ENCODE measurements at regions not wholly inside any gene's neighbourhood (a gene's known extent, or its start where the extent isn't known, plus 50 kb on each side); places are given as distances from the start of the nearest gene placed in this dataset.

- TF ChIP-seq CTCF (conservative IDR thresholded peaks at IDR 0.05) = no peak
- TF ChIP-seq EZH2 (IDR thresholded peaks at IDR 0.05; ENCODE audit: low read depth) = no peak
- Histone ChIP-seq H2AFZ (no peak overlapping the region), H3K9me3 (ENCODE audit: insufficient read depth, low read depth) (no peaks in the 10 kb centered on the region), H3K4me2 (no peak overlapping the region), H4K20me1 (ENCODE audit: insufficient read depth) (no peaks in the 10 kb centered on the region), H3K4me1 (replicated peaks; ENCODE audit: insufficient read depth) (no peaks in the 10 kb centered on the region), H3K36me3 (ENCODE audit: low read depth) (no peaks in the 10 kb centered on the region), H3K9me2 (ENCODE audit: insufficient read depth) (no peaks in the 10 kb centered on the region), H3K79me2 (ENCODE audit: low read depth) (no peaks in the 10 kb centered on the region), H3K4me3 (no peak overlapping the region), H3K27ac (no peak overlapping the region), H3K27me3 (ENCODE audit: insufficient read depth, low read depth) (no peaks in the 10 kb centered on the region), H3F3A (ENCODE audit: insufficient read depth, low read depth) (no peaks in the 10 kb centered on the region)
- no TSS peak for BruUV-seq (replicated peaks)
- ChIA-PET POLR2A (ENCODE audit: unreplicated experiment) (no interaction called here), CTCF (no interaction called here)
- DNase-seq = no peak
- intact Hi-C loops (cut with micrococcal nuclease; ENCODE audit: unreplicated experiment) = no loop called here
These were observed 51.6 kb downstream of the SPANXA2 start for GRCh38 chrX:141641138-141641537.

GRCh38 chrX:141642979-141643378, 53.5 kb downstream of the SPANXA2 start:
- DNase-seq = no peak
- intact Hi-C loops (cut with micrococcal nuclease; ENCODE audit: unreplicated experiment) = no loop called here
- no peak overlapping the region for H3K27ac ChIP-seq
- H3K36me3 ChIP-seq (ENCODE audit: low read depth) = no peaks in the 10 kb centered on the region
- H4K20me1 ChIP-seq (ENCODE audit: insufficient read depth) = no peaks in the 10 kb centered on the region
- H3K27me3 ChIP-seq (ENCODE audit: insufficient read depth, low read depth) = no peaks in the 10 kb centered on the region
- no peak overlapping the region for H2AFZ ChIP-seq
- H3K9me2 ChIP-seq (ENCODE audit: insufficient read depth) = no peaks in the 10 kb centered on the region
- H3F3A ChIP-seq (ENCODE audit: insufficient read depth, low read depth) = no peaks in the 10 kb centered on the region
- POLR2A ChIA-PET (ENCODE audit: unreplicated experiment) = no interaction called here
- H3K4me2 ChIP-seq = no peak overlapping the region
- H3K9me3 ChIP-seq (ENCODE audit: insufficient read depth, low read depth) = no peaks in the 10 kb centered on the region
- TF ChIP-seq EZH2 (IDR thresholded peaks at IDR 0.05; ENCODE audit: low read depth) (no peak), CTCF (conservative IDR thresholded peaks at IDR 0.05) (no peak)
- BruUV-seq (replicated peaks) = no TSS peak
- H3K79me2 ChIP-seq (ENCODE audit: low read depth) = no peaks in the 10 kb centered on the region
- no peaks in the 10 kb centered on the region for H3K4me1 ChIP-seq (replicated peaks; ENCODE audit: insufficient read depth)
- CTCF ChIA-PET = interaction anchor here (0.6 kb wide), 1 partner anchor 725 kb away, joined by 4 read pairs; no protein-coding TSS in a partner anchor
- no peak overlapping the region for H3K4me3 ChIP-seq

All from PC-9 (cell line).